Ishikawa (cell line): ENCODE measurements at regions not wholly inside any gene's neighbourhood (a gene's known extent, or its start where the extent isn't known, plus 50 kb on each side); places are given as distances from the start of the nearest gene placed in this dataset.

Experiments
- CEBPB ChIP-seq: IDR thresholded peaks from 2 replicates; pipeline ENCODE4 v1.6.1; 2012
- CREB1 ChIP-seq: IDR thresholded peaks from 2 replicates; pipeline ENCODE4 v1.6.1; 2012; ENCODE audit warnings: low read depth
- EGR1 ChIP-seq: IDR thresholded peaks from 2 replicates; pipeline ENCODE4 v1.6.1; 2012
- EP300 ChIP-seq: IDR thresholded peaks from 2 replicates; pipeline ENCODE4 v1.6.1; 2012; ENCODE audit warnings: borderline replicate concordance
- FOXM1 ChIP-seq: IDR thresholded peaks from 2 replicates; pipeline ENCODE4 v1.6.1; 2012; ENCODE audit warnings: low read depth, borderline replicate concordance
- MAX ChIP-seq: IDR thresholded peaks from 2 replicates; pipeline ENCODE4 v1.6.1; 2012
- NFIC ChIP-seq: IDR thresholded peaks from 2 replicates; pipeline ENCODE4 v1.6.1; 2012
- RAD21 ChIP-seq: IDR thresholded peaks from 2 replicates; pipeline ENCODE4 v1.6.1; 2012; ENCODE audit warnings: low read depth
- REST ChIP-seq: IDR thresholded peaks from 2 replicates; pipeline ENCODE4 v1.6.1; 2012; ENCODE audit warnings: low read depth, mild to moderate bottlenecking
- TAF1 ChIP-seq: IDR thresholded peaks from 2 replicates; pipeline ENCODE4 v1.6.1; 2012; ENCODE audit warnings: low read depth, mild to moderate bottlenecking
- TCF12 ChIP-seq: IDR thresholded peaks from 2 replicates; pipeline ENCODE4 v1.6.1; 2012; ENCODE audit warnings: low read depth
- TEAD4 ChIP-seq: IDR thresholded peaks from 2 replicates; pipeline ENCODE4 v1.6.1; 2012
- USF1 ChIP-seq: IDR thresholded peaks from 2 replicates; pipeline ENCODE4 v1.6.1; 2012
- YY1 ChIP-seq: IDR thresholded peaks from 2 replicates; pipeline ENCODE4 v1.6.1; 2012; ENCODE audit warnings: low read depth
- ZBTB7A ChIP-seq: IDR thresholded peaks from 2 replicates; pipeline ENCODE4 v1.6.1; 2012; ENCODE audit warnings: low read depth

- no peak for TF ChIP-seq ZBTB7A
- no peak for TF ChIP-seq USF1
- no peak for TF ChIP-seq EGR1
- no peak for TF ChIP-seq NFIC
- TF ChIP-seq CREB1, result no peak
- TF ChIP-seq CEBPB, result no peak
- TF ChIP-seq RAD21, result no peak
- no peak for TF ChIP-seq REST
- no peak for TF ChIP-seq EP300
- no peak for TF ChIP-seq TEAD4
Observed at GRCh38 chr22:48486134-48486532, 1341.5 kb downstream of the BRD1 start.

- TF ChIP-seq TAF1 (no peak), MAX (no peak), RAD21 (no peak), NFIC (no peak)
Observed at GRCh38 chr22:48485149-48486133, 1342.2 kb downstream of the BRD1 start.

- TF ChIP-seq CREB1 (no peak), FOXM1 (no peak), EP300 (no peak), RAD21 (no peak), TAF1 (no peak), USF1 (no peak), TEAD4 (no peak)
Observed at GRCh38 chr22:48483764-48484528, 1343.7 kb downstream of the BRD1 start.

GRCh38 chr22:48482771-48483170, 1344.9 kb downstream of the BRD1 start:
- TF ChIP-seq TCF12 (no peak), EP300 (no peak), CREB1 (no peak), FOXM1 (no peak), USF1 (no peak)

- TF ChIP-seq TCF12 (no peak), MAX (no peak), CREB1 (no peak), RAD21 (no peak), USF1 (no peak)
Observed at GRCh38 chr22:48481748-48482147, 1345.9 kb downstream of the BRD1 start.

- no peak for TF ChIP-seq NFIC
- TF ChIP-seq CEBPB, result no peak
- no peak for TF ChIP-seq YY1
- TF ChIP-seq REST, result no peak
- TF ChIP-seq TCF12, result no peak
Observed at GRCh38 chr22:48478529-48479265, 1349.0 kb downstream of the BRD1 start.
